ENCODE measurements at regions not wholly inside any gene's neighbourhood (a gene's known extent, or its start where the extent isn't known, plus 50 kb on each side); places are given as distances from the start of the nearest gene placed in this dataset.

GRCh38 chr5:66515209-66515608 is 81.0 kb upstream of the MAST4 start:
- TF ChIP-seq, protein P1, sequence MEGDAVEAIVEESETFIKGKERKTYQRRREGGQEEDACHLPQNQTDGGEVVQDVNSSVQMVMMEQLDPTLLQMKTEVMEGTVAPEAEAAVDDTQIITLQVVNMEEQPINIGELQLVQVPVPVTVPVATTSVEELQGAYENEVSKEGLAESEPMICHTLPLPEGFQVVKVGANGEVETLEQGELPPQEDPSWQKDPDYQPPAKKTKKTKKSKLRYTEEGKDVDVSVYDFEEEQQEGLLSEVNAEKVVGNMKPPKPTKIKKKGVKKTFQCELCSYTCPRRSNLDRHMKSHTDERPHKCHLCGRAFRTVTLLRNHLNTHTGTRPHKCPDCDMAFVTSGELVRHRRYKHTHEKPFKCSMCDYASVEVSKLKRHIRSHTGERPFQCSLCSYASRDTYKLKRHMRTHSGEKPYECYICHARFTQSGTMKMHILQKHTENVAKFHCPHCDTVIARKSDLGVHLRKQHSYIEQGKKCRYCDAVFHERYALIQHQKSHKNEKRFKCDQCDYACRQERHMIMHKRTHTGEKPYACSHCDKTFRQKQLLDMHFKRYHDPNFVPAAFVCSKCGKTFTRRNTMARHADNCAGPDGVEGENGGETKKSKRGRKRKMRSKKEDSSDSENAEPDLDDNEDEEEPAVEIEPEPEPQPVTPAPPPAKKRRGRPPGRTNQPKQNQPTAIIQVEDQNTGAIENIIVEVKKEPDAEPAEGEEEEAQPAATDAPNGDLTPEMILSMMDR (IDR thresholded peaks at IDR 0.05): no peak
- no peak for ATAC-seq (ENCODE audit: insufficient number of reproducible peaks, low FRiP score, low read depth)
- H3K4me3 ChIP-seq: no peak overlapping the region
- H3K27ac ChIP-seq: no peak overlapping the region
- no peaks in the 10 kb centered on the region for H3K9me3 ChIP-seq
- H3K36me3 ChIP-seq: no peaks in the 10 kb centered on the region
- H3K27me3 ChIP-seq (replicated peaks; ENCODE audit: insufficient read depth): no peaks in the 10 kb centered on the region
- H3K4me1 ChIP-seq (ENCODE audit: control insufficient read depth in 1 of 2, low read depth in 2 of 2): no peaks in the 10 kb centered on the region
- DNase-seq (ENCODE audit: low spot score): no peak

DNA sequence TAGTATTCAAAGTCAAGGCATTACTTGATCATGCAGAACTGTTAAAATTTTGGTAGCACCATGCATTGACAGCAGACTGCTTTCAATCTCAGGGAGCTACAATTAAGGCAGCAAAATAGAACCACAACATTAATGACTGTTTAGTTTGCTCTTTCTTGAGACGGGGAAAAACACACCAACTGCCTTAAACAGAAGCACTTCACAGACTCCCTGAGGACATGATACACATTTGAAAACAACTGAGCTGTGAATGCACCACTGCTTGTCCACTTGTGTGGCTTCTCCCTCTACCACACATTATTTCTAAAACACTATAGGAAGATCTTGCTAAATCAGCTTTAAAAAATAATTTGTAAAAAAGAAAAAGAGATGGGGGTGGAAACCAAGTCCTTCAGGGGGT is 79.6 kb upstream of the MAST4 start:
- DNase-seq (ENCODE audit: low spot score) (no peak), ATAC-seq (ENCODE audit: insufficient number of reproducible peaks, low FRiP score, low read depth) (no peak)
- no peaks in the 10 kb centered on the region for H3K27me3 ChIP-seq (replicated peaks; ENCODE audit: insufficient read depth)
- no peak overlapping the region for H3K4me3 ChIP-seq
- TF ChIP-seq, protein P1 (IDR thresholded peaks at IDR 0.05): no peak
- H3K27ac ChIP-seq: no peak overlapping the region
- H3K9me3 ChIP-seq: peaks cover 3% of the 10 kb centered on the region
- H3K4me1 ChIP-seq (ENCODE audit: control insufficient read depth in 1 of 2, low read depth in 2 of 2): no peaks in the 10 kb centered on the region
- no peaks in the 10 kb centered on the region for H3K36me3 ChIP-seq

DNA sequence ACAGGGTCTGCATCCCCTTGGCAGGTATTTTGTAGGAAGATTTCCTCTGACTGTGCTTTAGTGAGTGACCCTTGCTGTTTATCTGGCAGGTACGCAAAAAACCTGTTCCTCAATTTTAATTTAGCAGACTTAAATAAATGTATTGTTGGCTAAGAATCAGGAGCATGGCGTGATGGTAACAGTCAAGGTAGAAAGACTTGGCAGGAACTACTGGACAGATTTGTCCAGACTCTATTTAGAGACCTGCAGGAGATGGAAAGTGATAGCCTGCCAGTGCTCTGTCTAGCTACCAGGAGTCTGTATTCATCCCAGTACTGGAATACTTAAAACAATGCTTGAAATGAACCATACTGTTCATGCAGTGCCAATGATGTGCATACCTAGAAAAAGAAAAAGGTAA is 78.8 kb upstream of the MAST4 start:
- DNase-seq (ENCODE audit: low spot score): no peak
- TF ChIP-seq, protein P1 (IDR thresholded peaks at IDR 0.05): no peak

DNA sequence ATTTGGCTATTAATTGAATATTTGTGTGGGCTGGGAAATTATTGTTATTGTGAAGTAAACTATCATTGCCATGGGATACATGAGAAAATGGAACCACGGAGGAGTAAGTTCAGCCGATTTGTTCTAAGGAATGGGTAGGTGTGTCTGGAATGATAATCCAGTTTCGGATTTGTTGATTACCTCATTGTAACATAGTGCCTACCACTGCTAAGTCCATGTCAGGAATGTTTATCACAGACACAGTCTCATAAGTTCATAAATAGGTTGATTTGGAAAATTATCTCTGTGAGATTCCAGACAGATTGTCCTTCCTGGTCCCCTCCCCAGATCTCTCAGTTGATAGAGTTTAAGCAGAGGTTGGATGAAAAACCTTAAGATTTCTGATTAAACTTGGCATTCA is 78.1 kb upstream of the MAST4 start:
- no peak overlapping the region for H3K4me3 ChIP-seq
- no peaks in the 10 kb centered on the region for H3K4me1 ChIP-seq (ENCODE audit: control insufficient read depth in 1 of 2, low read depth in 2 of 2)
- H3K27ac ChIP-seq: no peak overlapping the region
- DNase-seq (ENCODE audit: low spot score) (no peak), ATAC-seq (ENCODE audit: insufficient number of reproducible peaks, low FRiP score, low read depth) (no peak)
- TF ChIP-seq, protein P1 (IDR thresholded peaks at IDR 0.05): no peak
- H3K9me3 ChIP-seq: peaks cover 3% of the 10 kb centered on the region
- no peaks in the 10 kb centered on the region for H3K27me3 ChIP-seq (replicated peaks; ENCODE audit: insufficient read depth)
- no peaks in the 10 kb centered on the region for H3K36me3 ChIP-seq

More for the DNA sequence above, 78.8 kb upstream of the MAST4 start:
- Histone ChIP-seq H3K4me3 (no peak overlapping the region), H3K36me3 (no peaks in the 10 kb centered on the region), H3K27ac (no peak overlapping the region), H3K4me1 (ENCODE audit: control insufficient read depth in 1 of 2, low read depth in 2 of 2) (no peaks in the 10 kb centered on the region), H3K9me3 (peaks cover 3% of the 10 kb centered on the region), H3K27me3 (replicated peaks; ENCODE audit: insufficient read depth) (no peaks in the 10 kb centered on the region)
- ATAC-seq (ENCODE audit: insufficient number of reproducible peaks, low FRiP score, low read depth): no peak

- ATAC-seq (ENCODE audit: insufficient number of reproducible peaks, low FRiP score, low read depth) (no peak), DNase-seq (ENCODE audit: low spot score) (no peak)
- H3K4me1 ChIP-seq (ENCODE audit: control insufficient read depth in 1 of 2, low read depth in 2 of 2): no peaks in the 10 kb centered on the region
- peaks cover 3% of the 10 kb centered on the region for H3K9me3 ChIP-seq
- no peaks in the 10 kb centered on the region for H3K27me3 ChIP-seq (replicated peaks; ENCODE audit: insufficient read depth)
- no peak overlapping the region for H3K4me3 ChIP-seq
- TF ChIP-seq, protein P1 (IDR thresholded peaks at IDR 0.05): no peak
- H3K36me3 ChIP-seq: no peaks in the 10 kb centered on the region
- no peak overlapping the region for H3K27ac ChIP-seq
These were observed 77.4 kb upstream of the MAST4 start for GRCh38 chr5:66518753-66519152.

Measured in thoracic aorta (tissue), 2 donors.